ENCODE measurements at regions not wholly inside any gene's neighbourhood (a gene's known extent, or its start where the extent isn't known, plus 50 kb on each side); places are given as distances from the start of the nearest gene placed in this dataset.
"Not testable (repeated sequence)": the region's sequence is repeated elsewhere in the genome, so short reads cannot be mapped to it uniquely, and the experiment has no call there.

GRCh38 chr2:144629935-144630334, 110.0 kb upstream of the ZEB2 start:
- Histone ChIP-seq H3K4me3 (ENCODE audit: control insufficient read depth in 1 of 7, extremely low read depth in 1 of 7, insufficient read depth in 4 of 7, low read depth in 2 of 7, low read length in 6 of 7) (no peak overlapping the region), H3K4me1 (ENCODE audit: control extremely low read depth in 1 of 4, control insufficient read depth in 4 of 4, insufficient read depth in 4 of 4, low read length in 3 of 4) (no peaks in the 10 kb centered on the region), H3K9me3 (ENCODE audit: control extremely low read depth in 1 of 5, control insufficient read depth in 4 of 5, insufficient read depth in 2 of 5, low read depth in 1 of 5, low read length in 4 of 5) (no peaks in the 10 kb centered on the region), H3K36me3 (ENCODE audit: control insufficient read depth in 4 of 4, insufficient read depth in 4 of 4, low read length in 3 of 4) (no peaks in the 10 kb centered on the region), H3K27me3 (replicated peaks in 2 of 5; ENCODE audit: control insufficient read depth in 4 of 5, insufficient read depth in 5 of 5, low read length in 4 of 5) (no peaks in the 10 kb centered on the region), H3K27ac (ENCODE audit: insufficient read depth in 1 of 2, low read depth in 1 of 2, low read length in 2 of 2, poor library complexity in 1 of 2, severe bottlenecking in 2 of 2) (no peak overlapping the region)
- ChIA-PET CTCF (no interaction called here), POLR2A (no interaction called here)
- no peak for DNase-seq

GRCh38 chr2:144628566-144628965, 108.6 kb upstream of the ZEB2 start:
- Histone ChIP-seq H3K36me3 (ENCODE audit: control insufficient read depth in 4 of 4, insufficient read depth in 4 of 4, low read length in 3 of 4) (no peaks in the 10 kb centered on the region), H3K27me3 (replicated peaks in 2 of 5; ENCODE audit: control insufficient read depth in 4 of 5, insufficient read depth in 5 of 5, low read length in 4 of 5) (no peaks in the 10 kb centered on the region), H3K4me1 (ENCODE audit: control extremely low read depth in 1 of 4, control insufficient read depth in 4 of 4, insufficient read depth in 4 of 4, low read length in 3 of 4) (no peaks in the 10 kb centered on the region), H3K4me3 (ENCODE audit: control insufficient read depth in 1 of 7, extremely low read depth in 1 of 7, insufficient read depth in 4 of 7, low read depth in 2 of 7, low read length in 6 of 7) (no peak overlapping the region), H3K27ac (ENCODE audit: insufficient read depth in 1 of 2, low read depth in 1 of 2, low read length in 2 of 2, poor library complexity in 1 of 2, severe bottlenecking in 2 of 2) (no peak overlapping the region), H3K9me3 (ENCODE audit: control extremely low read depth in 1 of 5, control insufficient read depth in 4 of 5, insufficient read depth in 2 of 5, low read depth in 1 of 5, low read length in 4 of 5) (no peaks in the 10 kb centered on the region)
- CTCF ChIA-PET, result no interaction called here
- POLR2A ChIA-PET, result no interaction called here
- no peak for DNase-seq

DNA sequence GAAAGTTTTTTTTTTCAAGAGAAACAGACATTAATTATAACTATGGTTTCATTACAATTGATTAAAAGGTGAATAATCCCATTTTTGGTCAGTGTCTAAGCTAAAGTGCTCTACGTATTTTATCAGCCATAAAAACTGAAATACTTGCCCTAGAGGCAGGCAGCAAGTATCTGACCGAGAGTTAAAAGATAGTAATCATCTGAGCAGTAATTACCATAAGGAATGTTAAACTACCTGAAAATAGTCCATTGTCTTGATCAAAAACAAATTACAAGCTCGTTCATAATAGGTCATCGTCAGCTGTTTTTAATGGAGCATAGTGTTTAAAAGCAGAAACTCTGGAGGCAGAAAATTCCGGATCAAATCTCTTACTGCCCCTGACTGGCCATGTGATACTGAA, 105.7 kb upstream of the ZEB2 start:
- no peak for DNase-seq
- H3K4me1 ChIP-seq (ENCODE audit: control extremely low read depth in 1 of 4, control insufficient read depth in 4 of 4, insufficient read depth in 4 of 4, low read length in 3 of 4), result no peaks in the 10 kb centered on the region
- 100% methylated on average over 1 of the region's 5 CpGs for WGBS (ENCODE audit: insufficient coverage)
- ChIA-PET CTCF (no interaction called here), POLR2A (no interaction called here)
- no peaks in the 10 kb centered on the region for H3K36me3 ChIP-seq (ENCODE audit: control insufficient read depth in 4 of 4, insufficient read depth in 4 of 4, low read length in 3 of 4)
- no peaks in the 10 kb centered on the region for H3K27me3 ChIP-seq (replicated peaks in 2 of 5; ENCODE audit: control insufficient read depth in 4 of 5, insufficient read depth in 5 of 5, low read length in 4 of 5)
- no peak overlapping the region for H3K4me3 ChIP-seq (ENCODE audit: control insufficient read depth in 1 of 7, extremely low read depth in 1 of 7, insufficient read depth in 4 of 7, low read depth in 2 of 7, low read length in 6 of 7)
- H3K9me3 ChIP-seq (ENCODE audit: control extremely low read depth in 1 of 5, control insufficient read depth in 4 of 5, insufficient read depth in 2 of 5, low read depth in 1 of 5, low read length in 4 of 5), result peaks cover 0 to 9% (median 2%) of the 10 kb centered on the region in 5 experiments
- H3K27ac ChIP-seq (ENCODE audit: insufficient read depth in 1 of 2, low read depth in 1 of 2, low read length in 2 of 2, poor library complexity in 1 of 2, severe bottlenecking in 2 of 2), result no peak overlapping the region

- H3K9me3 ChIP-seq (ENCODE audit: control extremely low read depth in 1 of 5, control insufficient read depth in 4 of 5, insufficient read depth in 2 of 5, low read depth in 1 of 5, low read length in 4 of 5), result peaks cover 0 to 9% (median 2%) of the 10 kb centered on the region in 5 experiments
- 100% methylated on average over 2 of the region's 3 CpGs for WGBS (ENCODE audit: insufficient coverage)
- ChIA-PET POLR2A (no interaction called here), CTCF (no interaction called here)
- H3K4me3 ChIP-seq (ENCODE audit: control insufficient read depth in 1 of 7, extremely low read depth in 1 of 7, insufficient read depth in 4 of 7, low read depth in 2 of 7, low read length in 6 of 7), result no peak overlapping the region
- no peaks in the 10 kb centered on the region for H3K36me3 ChIP-seq (ENCODE audit: control insufficient read depth in 4 of 4, insufficient read depth in 4 of 4, low read length in 3 of 4)
- no peaks in the 10 kb centered on the region for H3K4me1 ChIP-seq (ENCODE audit: control extremely low read depth in 1 of 4, control insufficient read depth in 4 of 4, insufficient read depth in 4 of 4, low read length in 3 of 4)
- no peaks in the 10 kb centered on the region for H3K27me3 ChIP-seq (replicated peaks in 2 of 5; ENCODE audit: control insufficient read depth in 4 of 5, insufficient read depth in 5 of 5, low read length in 4 of 5)
- DNase-seq, result no peak
- no peak overlapping the region for H3K27ac ChIP-seq (ENCODE audit: insufficient read depth in 1 of 2, low read depth in 1 of 2, low read length in 2 of 2, poor library complexity in 1 of 2, severe bottlenecking in 2 of 2)
Measured at GRCh38 chr2:144625226-144625625, 105.3 kb upstream of the ZEB2 start.

DNA sequence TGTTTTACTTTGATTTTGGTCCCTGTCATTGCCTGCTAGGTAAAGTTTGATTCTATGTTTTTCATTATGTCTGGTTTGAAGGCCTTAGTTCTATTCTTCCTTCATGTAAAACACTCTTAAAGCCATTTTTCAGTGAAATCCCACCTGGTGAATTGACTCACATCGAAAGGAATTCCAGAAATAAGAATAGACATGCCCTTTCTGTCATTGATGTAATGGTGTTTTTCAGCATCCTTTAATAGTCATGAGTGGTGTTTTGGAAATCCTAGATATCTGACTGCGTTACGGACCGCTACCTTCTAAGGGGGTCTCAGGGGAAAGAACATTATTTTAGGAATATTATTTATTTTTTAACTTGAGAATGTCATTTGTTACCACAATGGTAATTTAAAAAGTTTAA, 104.5 kb upstream of the ZEB2 start:
- CTCF ChIA-PET, result no interaction called here

DNA sequence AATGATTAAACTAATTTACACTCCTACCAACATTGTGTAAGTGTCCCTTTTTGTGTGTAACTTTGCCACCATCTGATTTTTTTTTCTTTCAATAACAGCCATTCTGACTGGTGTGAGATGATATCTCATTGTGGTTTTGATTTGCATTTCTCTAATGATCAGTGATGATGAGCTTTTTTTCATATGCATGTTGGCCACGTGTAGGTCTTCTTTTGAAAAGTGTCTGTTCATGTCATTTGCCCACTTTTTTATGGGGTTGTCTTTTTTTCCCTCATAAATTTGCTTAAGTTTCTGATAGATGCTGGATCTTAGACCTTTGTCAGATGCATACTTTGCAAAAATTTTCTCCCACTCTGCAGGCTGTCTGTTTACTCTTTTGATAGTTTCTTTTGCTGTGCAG, 102.5 kb upstream of the ZEB2 start:
- H3K4me1 ChIP-seq (ENCODE audit: control extremely low read depth in 1 of 4, control insufficient read depth in 4 of 4, insufficient read depth in 4 of 4, low read length in 3 of 4); H3K27ac ChIP-seq (ENCODE audit: insufficient read depth in 1 of 2, low read depth in 1 of 2, low read length in 2 of 2, poor library complexity in 1 of 2, severe bottlenecking in 2 of 2); H3K27me3 ChIP-seq (replicated peaks in 2 of 5; ENCODE audit: control insufficient read depth in 4 of 5, insufficient read depth in 5 of 5, low read length in 4 of 5); DNase-seq; H3K36me3 ChIP-seq (ENCODE audit: control insufficient read depth in 4 of 4, insufficient read depth in 4 of 4, low read length in 3 of 4); POLR2A ChIA-PET; CTCF ChIA-PET; H3K9me3 ChIP-seq (ENCODE audit: control extremely low read depth in 1 of 5, control insufficient read depth in 4 of 5, insufficient read depth in 2 of 5, low read depth in 1 of 5, low read length in 4 of 5); H3K4me3 ChIP-seq (ENCODE audit: control insufficient read depth in 1 of 7, extremely low read depth in 1 of 7, insufficient read depth in 4 of 7, low read depth in 2 of 7, low read length in 6 of 7): not testable (repeated sequence)
- WGBS (ENCODE audit: insufficient coverage), result 100% methylated on average over 1 of the region's 1 CpG

More for the DNA sequence above, 104.5 kb upstream of the ZEB2 start:
- Histone ChIP-seq H3K36me3 (ENCODE audit: control insufficient read depth in 4 of 4, insufficient read depth in 4 of 4, low read length in 3 of 4) (no peaks in the 10 kb centered on the region), H3K4me1 (ENCODE audit: control extremely low read depth in 1 of 4, control insufficient read depth in 4 of 4, insufficient read depth in 4 of 4, low read length in 3 of 4) (no peaks in the 10 kb centered on the region), H3K27me3 (replicated peaks in 2 of 5; ENCODE audit: control insufficient read depth in 4 of 5, insufficient read depth in 5 of 5, low read length in 4 of 5) (no peaks in the 10 kb centered on the region), H3K27ac (ENCODE audit: insufficient read depth in 1 of 2, low read depth in 1 of 2, low read length in 2 of 2, poor library complexity in 1 of 2, severe bottlenecking in 2 of 2) (no peak overlapping the region), H3K4me3 (ENCODE audit: control insufficient read depth in 1 of 7, extremely low read depth in 1 of 7, insufficient read depth in 4 of 7, low read depth in 2 of 7, low read length in 6 of 7) (no peak overlapping the region), H3K9me3 (ENCODE audit: control extremely low read depth in 1 of 5, control insufficient read depth in 4 of 5, insufficient read depth in 2 of 5, low read depth in 1 of 5, low read length in 4 of 5) (peaks cover 0 to 9% (median 2%) of the 10 kb centered on the region in 5 experiments)
- POLR2A ChIA-PET, result interaction anchor here (0.6 kb wide), 1 partner anchor 1115 kb away, joined by 4 read pairs; no protein-coding TSS in a partner anchor
- no peak for DNase-seq
- no CpG with 5 or more reads among the region's 4 CpGs for WGBS (ENCODE audit: insufficient coverage)

DNA sequence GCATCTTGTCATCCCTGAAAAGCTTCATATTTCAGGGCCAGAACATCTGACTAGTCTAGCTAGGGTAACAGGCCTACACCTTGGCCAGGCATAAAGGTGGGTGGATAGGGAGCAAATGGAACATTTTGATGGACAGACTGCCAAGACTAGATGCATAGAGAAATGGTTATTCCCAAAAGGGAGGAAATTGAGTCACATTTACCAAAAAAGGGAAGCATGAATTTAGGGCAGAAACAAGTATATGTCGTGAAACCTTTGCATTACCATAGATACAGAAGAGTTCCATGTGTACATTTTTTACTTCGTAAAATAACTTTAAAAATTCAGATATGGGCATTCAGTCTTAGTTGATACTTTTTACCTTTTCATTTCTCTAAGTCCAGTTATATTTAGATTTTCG, 101.3 kb upstream of the ZEB2 start:
- POLR2A ChIA-PET, result interaction anchor here (0.6 kb wide), 1 partner anchor 372 kb away, joined by 4 read pairs; no protein-coding TSS in a partner anchor
- H3K36me3 ChIP-seq (ENCODE audit: control insufficient read depth in 4 of 4, insufficient read depth in 4 of 4, low read length in 3 of 4), result no peaks in the 10 kb centered on the region
- H3K4me1 ChIP-seq (ENCODE audit: control extremely low read depth in 1 of 4, control insufficient read depth in 4 of 4, insufficient read depth in 4 of 4, low read length in 3 of 4), result no peaks in the 10 kb centered on the region
- no peak overlapping the region for H3K27ac ChIP-seq (ENCODE audit: insufficient read depth in 1 of 2, low read depth in 1 of 2, low read length in 2 of 2, poor library complexity in 1 of 2, severe bottlenecking in 2 of 2)
- H3K9me3 ChIP-seq (ENCODE audit: control extremely low read depth in 1 of 5, control insufficient read depth in 4 of 5, insufficient read depth in 2 of 5, low read depth in 1 of 5, low read length in 4 of 5), result peaks cover 0 to 9% (median 2%) of the 10 kb centered on the region in 5 experiments
- CTCF ChIA-PET, result no interaction called here
- no peaks in the 10 kb centered on the region for H3K27me3 ChIP-seq (replicated peaks in 2 of 5; ENCODE audit: control insufficient read depth in 4 of 5, insufficient read depth in 5 of 5, low read length in 4 of 5)
- no peak overlapping the region for H3K4me3 ChIP-seq (ENCODE audit: control insufficient read depth in 1 of 7, extremely low read depth in 1 of 7, insufficient read depth in 4 of 7, low read depth in 2 of 7, low read length in 6 of 7)
- WGBS (ENCODE audit: insufficient coverage), result 100% methylated on average over 2 of the region's 3 CpGs
- DNase-seq, result no peak

All from common myeloid progenitor, CD34-positive (primary cell).